Retina (tissue), 1 donor: ENCODE measurements at regions not wholly inside any gene's neighbourhood (a gene's known extent, or its start where the extent isn't known, plus 50 kb on each side); places are given as distances from the start of the nearest gene placed in this dataset.
"Not testable (repeated sequence)": the region's sequence is repeated elsewhere in the genome, so short reads cannot be mapped to it uniquely, and the experiment has no call there.

Experiments used
- DNase-seq: peaks from one replicate; pipeline ENCODE4 v3.0.0-alpha.2; 2016

DNA sequence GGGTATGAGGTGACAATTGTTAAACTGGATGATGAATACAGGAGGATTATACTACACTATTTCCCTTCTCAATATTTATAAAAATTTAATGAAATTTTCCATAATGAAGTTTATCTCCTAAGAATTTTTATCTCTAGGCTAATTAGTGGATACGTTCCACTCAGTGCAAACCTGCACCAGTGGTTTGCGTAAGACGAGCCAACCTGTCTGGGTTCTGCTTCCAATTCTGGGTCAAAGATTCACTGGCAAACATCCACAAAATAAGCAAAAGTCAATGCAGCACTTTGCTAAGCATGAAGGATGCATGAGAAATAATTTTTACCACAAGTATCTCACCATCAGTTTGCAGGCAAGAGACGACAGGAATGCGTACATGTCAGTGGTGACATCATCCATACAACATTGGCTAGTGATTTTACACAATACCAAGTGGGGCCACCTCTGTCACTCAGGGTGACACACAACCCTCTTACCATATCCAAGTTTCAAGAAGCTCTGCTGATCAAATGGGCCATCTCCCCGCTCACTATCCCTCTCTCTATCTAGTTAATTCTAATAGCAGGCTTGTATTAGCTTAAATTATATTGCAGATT, 51.7 kb downstream of the FAM50B start:
- DNase-seq = no peak

DNA sequence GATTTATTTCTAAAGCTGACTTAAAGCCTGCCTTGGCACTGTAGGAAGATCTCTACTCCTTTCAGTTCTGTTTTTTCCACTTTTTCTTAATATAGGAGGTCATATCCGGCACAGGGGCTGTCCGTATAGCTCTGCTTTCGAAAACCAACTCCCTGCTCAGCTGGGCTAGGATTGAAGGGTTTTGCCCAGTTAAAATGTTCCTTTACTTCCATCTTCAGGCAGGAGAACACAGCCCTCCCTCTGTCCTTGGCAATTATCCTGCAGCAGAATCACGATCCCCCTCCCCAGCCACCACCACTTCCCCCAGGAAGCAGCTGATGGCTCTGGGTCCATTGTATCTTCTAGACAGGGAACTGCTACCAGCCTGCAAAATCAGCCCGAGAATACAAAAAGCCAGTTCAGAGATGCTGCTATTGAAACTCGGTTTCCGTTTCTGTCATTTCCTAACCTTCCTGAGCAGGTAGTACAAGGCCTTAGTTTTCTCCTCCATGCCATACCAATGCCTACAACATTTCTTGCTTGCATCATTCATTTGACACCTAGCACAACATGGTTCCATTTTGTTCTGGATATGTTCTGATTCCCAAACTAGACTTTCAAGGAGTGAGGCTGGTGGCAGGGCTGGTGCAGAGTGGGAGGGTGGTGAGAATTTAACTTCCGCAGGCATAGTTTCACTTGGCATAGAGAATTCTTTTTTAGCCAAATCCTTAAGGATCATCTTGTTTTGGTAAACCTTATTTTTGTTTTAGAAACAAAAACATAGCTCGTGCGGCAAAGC, 53.9 kb downstream of the FAM50B start:
- no peak for DNase-seq

DNA sequence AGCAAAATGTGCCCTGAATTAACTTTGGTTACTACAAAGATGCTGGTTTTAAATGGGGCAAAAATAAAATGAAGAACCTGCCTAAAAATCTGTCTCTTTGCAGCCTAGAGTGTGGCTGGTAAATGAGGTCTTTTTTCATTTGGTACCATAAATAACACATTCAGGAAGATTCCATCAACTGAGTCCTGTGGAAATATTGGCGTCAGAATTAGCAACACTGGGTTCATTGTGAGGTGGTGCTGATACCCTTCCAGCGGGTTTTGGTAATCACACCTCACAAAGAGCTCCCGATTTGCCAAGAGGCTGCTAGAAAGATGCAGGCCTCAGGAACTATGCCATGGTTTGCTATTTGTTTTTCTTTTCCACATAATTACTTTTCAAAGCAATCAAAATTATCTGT, 55.3 kb downstream of the FAM50B start:
- no peak for DNase-seq

DNA sequence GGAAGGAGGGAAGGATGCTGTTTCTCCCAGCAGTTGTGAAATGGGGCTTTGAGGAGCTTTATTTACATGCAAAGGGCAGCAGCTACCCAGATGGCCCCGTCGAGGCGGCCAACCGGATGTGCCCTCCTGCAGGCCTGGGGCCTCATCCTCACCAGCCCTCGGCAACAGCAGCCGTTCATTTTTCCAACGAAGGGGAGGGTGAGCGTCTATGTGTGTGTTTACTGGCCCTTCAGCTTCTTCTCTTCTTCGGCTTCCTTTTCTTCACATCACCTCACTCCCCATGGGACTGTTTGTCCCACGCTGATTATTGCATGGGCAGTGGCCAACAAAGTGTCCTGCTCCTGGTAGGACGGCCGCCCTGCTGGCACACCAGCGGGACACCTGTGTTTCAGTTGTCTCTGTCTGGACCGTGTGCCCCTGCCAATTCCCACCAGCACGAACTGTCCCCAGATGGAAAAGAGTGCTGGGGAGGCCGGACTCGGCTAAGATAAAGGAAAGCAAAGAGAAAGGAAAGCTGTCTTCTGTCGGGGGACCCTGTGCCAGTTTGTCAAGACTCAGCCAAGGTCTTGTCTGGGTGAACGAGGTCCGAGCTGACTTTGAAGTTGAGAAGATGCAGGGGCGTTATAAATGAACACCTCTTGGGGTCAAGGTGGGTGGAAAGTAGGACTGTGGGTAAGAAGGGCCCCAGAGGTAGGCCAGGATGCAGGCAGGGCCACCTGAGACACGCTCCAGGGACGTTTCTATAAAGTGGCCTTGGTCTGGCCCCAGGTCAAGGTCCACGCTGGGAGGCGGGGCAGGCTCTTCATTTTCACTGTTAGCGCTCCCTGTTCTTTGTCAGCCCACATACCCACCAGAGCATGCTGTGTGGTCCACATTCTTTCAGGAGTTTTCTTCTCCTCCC, 57.0 kb downstream of the FAM50B start:
- DNase-seq = peak; percentile 59

DNA sequence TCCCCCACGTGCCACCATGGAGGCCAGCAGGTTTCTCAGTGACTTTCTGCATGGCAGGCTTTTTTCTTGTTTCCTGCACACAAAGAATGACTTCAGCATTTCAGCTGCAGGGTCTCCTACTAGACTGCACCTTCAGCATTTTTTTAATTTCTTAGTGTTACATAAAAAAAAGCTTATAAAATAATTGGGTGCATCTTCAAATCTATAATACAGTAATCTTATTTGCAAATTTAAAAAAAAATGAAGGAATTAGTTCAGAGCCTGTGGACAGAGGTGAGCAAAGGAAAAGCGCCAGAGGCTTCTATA, 57.6 kb downstream of the FAM50B start:
- DNase-seq = no peak

DNA sequence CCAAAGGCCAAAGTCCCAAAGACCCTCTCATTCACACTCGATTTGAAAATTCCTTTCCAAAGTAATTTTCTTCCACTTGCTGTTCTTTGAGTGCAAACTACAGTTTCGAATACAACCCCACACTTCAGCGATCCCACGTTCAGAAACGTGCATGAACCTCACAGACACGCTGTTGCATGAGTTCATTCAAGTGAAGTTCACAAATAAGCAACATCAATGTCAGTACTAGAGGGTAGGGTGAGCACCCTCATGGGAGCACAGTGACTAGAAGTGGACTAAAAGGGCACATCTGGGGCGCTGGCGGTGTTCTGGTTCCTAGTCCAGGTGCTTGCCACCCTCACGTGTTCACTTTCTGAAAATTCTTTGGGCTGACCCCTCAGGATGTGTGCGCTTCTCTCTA, 59.0 kb downstream of the FAM50B start:
- no peak for DNase-seq

DNA sequence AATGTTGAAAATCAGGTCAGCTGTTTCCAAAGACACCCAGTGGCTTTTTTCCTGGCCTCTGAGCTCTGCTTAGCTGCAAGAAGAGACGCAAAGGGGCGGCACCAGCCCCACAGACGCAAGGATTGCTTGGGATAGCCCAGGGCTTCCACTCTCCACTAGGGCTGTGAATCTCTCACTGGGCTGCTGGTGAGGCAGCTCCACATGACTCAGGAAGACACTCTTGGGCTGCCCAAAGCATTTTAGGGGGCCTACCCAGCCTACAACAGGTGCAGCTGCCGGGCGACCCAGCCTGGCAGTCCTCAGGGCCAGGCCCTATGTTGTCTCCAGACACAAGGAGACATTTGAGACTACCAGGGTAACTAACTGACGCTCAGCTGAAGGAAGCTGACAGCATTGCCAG, 59.8 kb downstream of the FAM50B start:
- no peak for DNase-seq

DNA sequence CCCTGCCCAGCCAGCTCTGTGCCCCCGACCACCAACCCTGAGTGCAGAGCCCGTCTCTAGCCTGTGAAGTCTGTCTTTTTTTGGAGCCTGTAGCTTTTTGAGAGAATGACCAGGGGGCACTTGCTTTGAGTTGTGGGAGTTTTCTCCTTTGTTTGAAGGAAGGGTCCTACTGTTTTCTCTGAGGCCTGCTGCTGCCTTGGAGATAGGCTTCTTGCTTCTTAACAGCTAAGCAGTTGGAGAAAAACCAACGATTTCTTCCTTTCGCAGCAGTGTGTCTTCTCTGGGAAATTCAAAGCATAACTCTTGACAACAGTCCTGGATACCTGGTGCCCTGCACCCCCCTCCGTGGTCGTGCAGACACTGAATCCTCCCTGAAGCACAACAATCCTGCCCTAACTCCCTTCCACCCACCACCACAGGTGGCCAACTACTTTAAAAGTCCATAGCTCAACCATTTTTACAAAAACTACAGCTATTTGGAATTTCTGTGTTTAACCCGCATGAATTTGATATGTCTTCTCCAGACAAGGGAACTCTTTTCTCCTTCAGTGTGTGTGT, 61.0 kb downstream of the FAM50B start:
- DNase-seq = no peak

DNA sequence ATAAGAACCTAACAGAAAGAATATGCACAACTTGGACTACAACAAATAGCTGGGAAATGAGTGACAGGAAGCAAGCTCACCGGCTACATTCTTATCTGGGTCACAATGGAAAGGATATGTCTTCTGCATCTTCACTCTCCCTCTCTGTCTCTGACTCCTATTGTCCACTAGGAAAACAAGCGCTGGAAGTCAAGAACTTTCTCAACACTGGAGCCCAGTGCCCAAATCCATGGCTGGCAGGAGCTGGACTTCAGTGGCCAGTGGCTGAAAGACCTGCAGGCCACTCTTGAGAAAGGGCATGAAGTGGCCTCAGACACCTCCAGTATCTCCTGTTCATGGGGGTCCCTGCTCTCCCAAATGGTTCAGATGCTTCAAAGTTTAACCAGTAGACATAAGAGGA, 62.0 kb downstream of the FAM50B start:
- DNase-seq = no peak

DNA sequence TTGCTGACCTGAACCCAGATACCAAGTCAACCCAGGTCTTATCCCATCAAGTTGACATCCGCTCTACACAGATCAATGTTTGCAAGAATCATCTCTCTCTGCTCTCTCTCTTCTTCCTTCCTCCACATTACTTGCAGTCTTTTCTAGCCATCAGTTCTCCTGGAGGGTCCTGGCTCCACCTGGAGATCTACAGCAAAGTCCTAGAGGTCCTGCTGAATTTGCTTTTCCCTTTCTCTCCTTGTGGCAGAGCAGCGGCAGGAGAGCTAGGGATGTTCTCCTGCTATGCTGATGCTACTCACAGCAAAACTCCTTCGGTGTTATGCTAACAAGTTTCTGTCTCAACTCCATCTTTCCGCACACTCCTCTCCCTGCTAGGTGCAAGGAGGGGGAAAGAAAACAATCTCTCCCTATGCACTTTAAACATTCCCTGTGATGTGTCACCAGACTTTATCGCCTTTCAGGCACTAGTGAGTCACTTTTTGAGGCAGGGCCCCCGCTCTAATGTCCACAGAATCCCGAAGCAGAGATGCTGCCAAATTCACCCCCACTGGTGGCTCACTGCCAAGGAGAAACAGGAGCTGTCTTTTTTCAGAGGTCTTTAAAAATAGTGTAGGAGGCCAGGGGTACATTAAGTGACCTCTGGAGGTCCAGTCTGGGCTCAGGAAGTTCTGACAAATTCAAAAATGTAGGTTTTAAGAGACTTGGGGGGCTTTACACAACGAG, 62.6 kb downstream of the FAM50B start:
- no peak for DNase-seq

DNA sequence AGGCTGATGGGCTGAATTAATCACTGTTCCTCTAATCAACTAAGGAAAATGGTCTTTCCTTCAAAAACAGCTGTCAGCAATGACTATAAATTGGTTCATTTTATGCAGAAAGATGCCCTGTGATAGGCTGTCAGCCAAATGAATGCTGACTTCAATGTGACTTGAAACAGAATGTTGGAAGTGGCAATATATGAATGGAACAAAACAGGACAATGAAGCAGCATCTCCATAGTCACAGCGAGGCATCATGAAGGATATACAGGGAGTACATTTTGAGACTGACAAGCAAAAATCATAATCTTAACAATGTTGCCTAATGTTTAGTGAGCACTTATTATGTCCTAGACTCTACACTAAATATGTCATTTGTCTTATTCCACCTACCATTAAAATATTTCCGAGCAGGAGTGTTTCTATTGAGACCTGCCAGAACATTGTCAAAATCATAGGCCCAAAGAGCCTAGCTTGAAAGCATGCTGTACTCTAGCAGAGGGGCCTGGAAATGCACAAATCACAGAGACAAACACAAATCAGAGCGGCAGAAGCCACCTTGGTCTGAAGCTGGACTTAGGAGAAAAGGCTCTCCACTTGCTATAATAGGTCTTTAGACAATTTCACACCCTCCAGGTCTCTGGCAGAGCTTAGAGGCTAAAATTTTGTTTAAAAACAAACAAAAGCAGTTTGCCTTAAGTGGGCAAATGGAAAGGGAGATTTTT, 63.3 kb downstream of the FAM50B start:
- no peak for DNase-seq

DNA sequence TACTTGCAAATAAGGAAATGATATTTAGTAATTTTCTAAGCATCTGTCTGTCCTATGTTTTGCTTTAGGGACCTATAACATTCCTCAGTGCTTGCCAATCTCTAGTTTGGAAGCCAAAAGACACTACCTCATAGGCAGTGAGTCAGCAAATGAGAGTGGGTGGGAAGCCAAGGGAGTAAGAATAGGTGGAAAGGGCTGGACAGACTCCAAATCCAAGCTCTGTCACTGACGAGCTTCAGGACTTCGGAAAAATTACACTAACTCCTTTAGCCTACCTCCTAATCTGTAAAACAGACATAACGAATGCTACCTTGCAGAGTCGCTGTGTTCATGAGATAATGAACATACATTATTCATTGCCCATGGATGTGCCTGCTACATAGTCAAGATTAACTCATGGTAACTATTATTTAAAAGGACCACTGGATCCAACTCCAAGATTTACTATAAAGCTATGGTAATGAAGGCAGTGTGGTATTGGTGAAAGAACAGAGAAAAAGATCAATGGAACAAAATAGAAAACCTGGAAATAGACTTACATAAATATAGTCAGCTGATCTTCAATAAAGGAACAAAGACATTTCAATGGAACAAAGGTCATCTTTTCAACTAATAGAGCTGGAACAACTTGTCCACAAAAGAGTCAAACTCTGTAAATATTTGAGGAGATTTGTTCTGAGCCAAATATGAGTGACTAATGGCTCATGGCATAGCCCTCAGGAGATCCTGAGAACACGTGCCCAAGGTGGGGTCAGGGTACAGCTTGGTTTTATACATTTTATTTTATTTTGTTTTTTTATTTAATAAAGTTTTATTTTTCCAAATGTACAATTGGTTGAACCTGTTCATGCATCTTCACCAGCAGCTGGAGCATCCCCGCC, 64.1 kb downstream of the FAM50B start:
- no peak for DNase-seq

DNA sequence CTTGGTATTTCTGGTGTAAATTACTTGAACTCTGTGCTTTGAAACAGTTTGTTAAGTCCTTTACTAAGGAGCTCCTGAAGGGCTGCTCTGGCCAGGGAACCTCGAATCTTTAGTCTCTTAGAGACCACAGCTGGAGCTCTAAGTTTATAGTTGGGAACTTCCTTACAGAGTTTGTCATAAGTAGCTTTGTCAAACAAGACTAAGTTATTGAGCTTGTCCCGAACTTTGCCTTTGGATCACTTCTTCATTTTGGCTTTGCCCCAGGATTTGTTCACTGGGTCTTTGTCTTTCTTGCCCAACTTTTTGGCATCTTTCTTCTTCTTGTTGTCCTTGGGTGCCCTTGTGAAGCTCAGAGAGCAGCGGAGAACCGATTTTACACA, 64.8 kb downstream of the FAM50B start:
- DNase-seq = no peak

DNA sequence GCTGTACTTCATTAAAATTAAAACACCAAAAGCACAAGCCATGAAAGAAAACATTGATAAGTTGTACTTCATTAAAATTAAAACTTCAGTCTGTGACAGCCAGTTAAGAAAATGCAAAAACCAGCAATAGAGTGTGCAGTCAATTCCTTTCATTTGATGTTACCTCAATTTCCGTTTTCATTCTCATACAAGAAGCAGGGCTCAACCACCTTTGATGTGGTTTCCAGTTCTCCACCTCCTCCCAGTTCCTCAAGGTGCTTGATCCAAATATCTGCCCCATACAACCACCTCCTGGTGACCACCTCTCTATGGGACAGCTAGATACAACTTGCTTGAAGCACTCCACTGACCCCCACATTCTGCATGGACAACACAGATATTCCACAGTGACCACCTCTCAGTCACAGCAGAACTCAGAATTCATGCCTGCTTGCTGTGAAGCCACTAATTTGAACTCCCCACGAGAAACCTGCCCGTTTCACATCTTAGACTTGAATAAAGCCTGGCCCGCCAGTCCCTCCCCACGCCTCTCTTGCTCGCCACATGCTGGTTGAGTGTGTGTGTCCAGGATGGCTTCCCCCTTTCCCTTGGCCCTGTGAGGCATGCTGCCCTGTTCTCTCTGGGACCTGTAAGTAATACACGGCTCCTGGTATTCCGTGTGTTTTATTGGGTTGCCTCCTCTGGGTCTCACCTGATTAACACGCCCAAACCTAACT, 66.1 kb downstream of the FAM50B start:
- no peak for DNase-seq

DNA sequence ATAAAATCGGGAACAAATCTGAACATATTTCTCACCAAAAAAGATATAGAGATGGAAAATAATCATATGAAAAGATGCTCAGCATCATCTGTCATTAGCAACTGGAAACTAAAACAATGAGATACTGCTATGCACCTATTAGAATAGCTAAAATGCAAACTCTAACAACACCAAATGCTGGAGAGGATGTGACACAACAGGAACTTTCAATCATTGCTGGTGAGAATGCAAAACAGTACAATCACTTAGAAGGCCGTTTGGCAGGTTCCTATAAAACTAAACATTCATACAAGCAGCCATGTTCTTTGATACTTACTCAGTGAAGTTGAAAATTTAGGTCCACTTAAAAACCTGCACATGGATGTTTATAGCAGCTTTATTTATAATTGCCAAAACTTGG, 67.0 kb downstream of the FAM50B start:
- DNase-seq = no peak

DNA sequence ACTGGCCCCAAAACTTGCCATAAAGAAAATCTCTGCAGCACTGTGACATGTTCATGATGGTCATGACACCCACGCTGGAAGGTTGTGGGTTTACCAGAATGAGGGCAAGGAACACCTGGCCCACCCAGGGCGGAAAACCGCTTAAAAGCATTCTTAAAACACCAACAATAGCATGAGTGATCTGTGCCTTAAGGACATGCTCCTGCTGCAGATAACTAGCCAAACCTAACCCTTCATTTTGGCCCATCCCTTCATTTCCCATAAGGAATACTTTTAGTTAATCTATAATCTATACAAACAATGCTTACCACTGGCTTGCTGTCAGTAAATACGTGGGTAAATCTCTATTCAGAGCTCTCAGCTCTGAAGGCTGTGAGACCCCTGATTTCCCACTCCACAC, 67.6 kb downstream of the FAM50B start:
- not testable (repeated sequence) for DNase-seq

DNA sequence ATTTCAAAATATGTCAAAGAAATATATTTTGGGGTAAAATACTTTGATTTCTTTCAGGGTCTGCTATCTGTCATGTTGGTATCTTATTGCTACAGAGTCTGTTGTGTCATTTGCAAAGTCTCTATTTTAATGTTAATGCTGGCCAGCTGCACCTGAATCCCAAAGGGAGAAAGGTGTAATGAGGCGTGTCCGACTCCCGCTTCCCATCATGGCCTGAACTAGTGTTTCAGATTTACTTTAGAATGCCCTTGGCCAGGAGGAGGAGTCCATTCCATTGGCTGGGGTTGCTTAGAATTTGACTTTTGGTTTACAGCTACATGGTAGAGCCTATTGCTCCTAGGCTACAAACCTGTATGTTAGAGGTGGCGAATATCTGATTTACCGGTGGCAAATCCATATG, 69.3 kb downstream of the FAM50B start:
- no peak for DNase-seq

DNA sequence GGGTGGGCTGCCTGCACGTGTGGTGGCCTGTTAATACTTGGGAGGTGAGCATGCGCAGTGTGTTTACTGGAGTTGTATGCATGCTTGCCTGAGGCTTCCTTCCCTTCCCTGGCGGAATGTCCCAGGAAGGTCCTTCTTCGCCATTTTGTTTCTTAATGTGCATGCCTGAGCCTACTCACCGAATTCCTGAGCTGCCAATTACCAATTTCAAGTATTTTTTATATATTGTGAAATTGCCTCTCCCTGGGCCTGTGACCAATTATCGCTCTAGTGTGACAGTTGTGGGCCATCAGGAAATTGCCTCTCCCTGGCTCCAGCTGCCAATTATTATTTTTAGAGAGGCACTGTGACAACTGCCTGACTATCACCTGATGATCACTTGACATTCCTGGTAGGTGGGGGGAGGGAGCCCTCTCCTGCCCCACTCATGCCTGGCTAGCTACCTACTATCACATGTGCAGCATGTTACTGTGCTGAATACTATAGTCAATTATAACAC, 70.0 kb downstream of the FAM50B start:
- no peak for DNase-seq

DNA sequence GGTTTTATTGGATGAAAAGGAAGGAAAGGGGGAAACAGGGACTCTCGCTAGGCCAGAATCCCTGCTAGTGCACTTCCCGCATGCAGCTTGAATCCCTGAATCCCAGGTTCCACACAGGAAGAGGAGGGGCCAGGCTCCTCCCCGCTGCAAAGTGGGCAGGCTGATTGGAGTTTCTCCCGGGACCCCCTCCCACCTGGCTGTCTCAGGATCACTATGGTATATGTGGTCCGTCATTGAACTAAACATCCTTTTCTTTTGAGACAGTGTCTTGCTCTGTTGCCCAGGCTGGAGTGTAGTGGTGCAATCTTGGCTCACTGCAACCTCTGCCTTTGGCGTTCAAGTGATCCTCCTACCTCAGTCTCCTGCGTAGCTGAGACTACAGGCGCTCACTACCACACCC, 70.7 kb downstream of the FAM50B start:
- DNase-seq = no peak

DNA sequence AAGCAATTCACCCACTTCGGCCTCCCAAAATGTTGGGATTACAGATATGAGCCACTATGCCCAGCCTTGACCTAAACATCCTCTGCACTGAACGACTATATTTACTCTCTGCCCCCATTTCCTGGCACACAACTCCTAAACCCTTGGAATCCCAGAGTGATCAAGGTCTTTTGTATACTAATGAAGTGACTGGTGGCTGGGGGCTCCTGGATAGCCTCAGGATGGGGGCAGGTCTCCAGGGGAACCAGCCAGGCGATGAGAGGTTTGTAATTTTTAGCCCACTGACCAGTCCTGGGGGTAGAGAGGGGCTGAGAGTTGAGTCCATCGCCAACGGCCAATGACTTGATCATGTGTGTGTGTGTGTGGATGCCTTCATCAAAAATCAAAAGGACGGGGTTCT, 71.1 kb downstream of the FAM50B start:
- DNase-seq = no peak

DNA sequence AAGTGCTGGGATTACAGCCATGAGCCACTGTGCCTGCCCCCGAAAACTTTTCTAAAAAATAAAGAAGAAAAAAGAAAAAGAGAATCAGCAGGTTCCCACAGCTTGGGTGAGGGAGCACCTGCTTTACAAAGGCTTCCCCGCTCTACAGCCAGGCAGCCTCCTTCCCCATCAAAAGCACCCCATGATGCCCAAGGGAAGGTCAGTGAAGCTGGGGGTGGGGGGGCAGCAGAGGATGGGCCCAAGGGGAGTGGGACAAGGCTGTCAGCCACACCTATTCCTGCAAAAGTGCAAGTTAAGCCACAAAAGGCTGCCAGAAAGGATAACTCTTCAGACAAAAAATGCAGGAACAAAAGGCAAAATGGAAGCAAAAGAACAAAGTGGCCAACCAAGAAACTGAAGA, 72.5 kb downstream of the FAM50B start:
- DNase-seq = no peak
